Parathyroid adenoma (tissue), 2 donors: ENCODE measurements at regions not wholly inside any gene's neighbourhood (a gene's known extent, or its start where the extent isn't known, plus 50 kb on each side); places are given as distances from the start of the nearest gene placed in this dataset.

Experiments
- H2AFZ ChIP-seq: fragments of 300-600 bp; sonication (generic); one replicate; pipeline ENCODE4 v1.7.0; 2017; ENCODE audit warnings: antibody characterized with exemption, mild to moderate bottlenecking
- H3K27ac ChIP-seq: fragments of 300-600 bp; sonication (generic); one replicate; pipeline ENCODE4 v1.7.0; 2017
- H3K27me3 ChIP-seq: fragments of 300-600 bp; sonication (generic); one replicate; pipeline ENCODE4 v1.7.0; 2017; ENCODE audit warnings: low read length; ENCODE audit not compliant: control insufficient read depth, insufficient read depth
- H3K36me3 ChIP-seq: fragments of 300-600 bp; sonication (generic); one replicate; pipeline ENCODE4 v1.7.0; 2017; ENCODE audit warnings: low read length; ENCODE audit not compliant: control insufficient read depth, insufficient read depth
- H3K4me1 ChIP-seq: fragments of 300-600 bp; sonication (generic); one replicate; pipeline ENCODE4 v1.7.0; 2017; ENCODE audit warnings: control low read depth
- H3K4me2 ChIP-seq: fragments of 300-600 bp; sonication (generic); one replicate; pipeline ENCODE4 v1.7.0; 2017; ENCODE audit warnings: low read length
- H3K4me3 ChIP-seq: fragments of 300-600 bp; sonication (generic); one replicate; pipeline ENCODE4 v1.7.0; 2017; ENCODE audit warnings: low read depth, low read length
- H3K79me2 ChIP-seq: fragments of 300-600 bp; sonication (generic); one replicate; pipeline ENCODE4 v1.7.0; 2017; ENCODE audit warnings: control low read depth
- H3K9ac ChIP-seq: fragments of 300-600 bp; sonication (generic); one replicate; pipeline ENCODE4 v1.7.0; 2017; ENCODE audit warnings: mild to moderate bottlenecking
- H3K9me3 ChIP-seq: fragments of 300-600 bp; sonication (generic); one replicate; pipeline ENCODE4 v1.7.0; 2017; ENCODE audit warnings: low read length; ENCODE audit not compliant: control insufficient read depth
- TF ChIP-seq, protein P1 (sequence below): fragments of 300-600 bp; sonication (generic); IDR thresholded peaks from one replicate; pipeline ENCODE4 v1.7.0; 2017; ENCODE audit warnings: antibody characterized with exemption, mild to moderate bottlenecking
- donor health status: primary hyperparathyroidism.

DNA sequence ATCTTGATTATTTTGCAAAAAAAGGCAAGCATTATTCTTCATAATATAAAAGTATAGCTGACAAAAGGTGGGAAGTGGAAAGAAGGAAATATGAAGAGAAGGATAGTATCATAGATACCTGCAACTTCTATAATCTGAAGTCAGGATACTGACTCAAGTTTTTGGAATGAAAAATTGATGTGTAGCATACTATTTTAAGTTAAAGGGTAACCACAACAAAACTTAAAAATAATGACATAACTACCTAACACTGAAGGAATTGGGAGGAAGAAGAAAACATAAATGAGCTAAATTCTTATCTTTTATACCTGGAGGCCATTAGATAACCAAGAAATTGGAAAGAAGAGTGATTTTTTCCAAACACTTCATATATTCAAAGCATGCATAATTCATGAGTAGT is 51.8 kb upstream of the TLE1 start:
- Histone ChIP-seq H3K9ac (no peak overlapping the region), H3K36me3 (no peaks in the 10 kb centered on the region)
- TF ChIP-seq, protein P1, sequence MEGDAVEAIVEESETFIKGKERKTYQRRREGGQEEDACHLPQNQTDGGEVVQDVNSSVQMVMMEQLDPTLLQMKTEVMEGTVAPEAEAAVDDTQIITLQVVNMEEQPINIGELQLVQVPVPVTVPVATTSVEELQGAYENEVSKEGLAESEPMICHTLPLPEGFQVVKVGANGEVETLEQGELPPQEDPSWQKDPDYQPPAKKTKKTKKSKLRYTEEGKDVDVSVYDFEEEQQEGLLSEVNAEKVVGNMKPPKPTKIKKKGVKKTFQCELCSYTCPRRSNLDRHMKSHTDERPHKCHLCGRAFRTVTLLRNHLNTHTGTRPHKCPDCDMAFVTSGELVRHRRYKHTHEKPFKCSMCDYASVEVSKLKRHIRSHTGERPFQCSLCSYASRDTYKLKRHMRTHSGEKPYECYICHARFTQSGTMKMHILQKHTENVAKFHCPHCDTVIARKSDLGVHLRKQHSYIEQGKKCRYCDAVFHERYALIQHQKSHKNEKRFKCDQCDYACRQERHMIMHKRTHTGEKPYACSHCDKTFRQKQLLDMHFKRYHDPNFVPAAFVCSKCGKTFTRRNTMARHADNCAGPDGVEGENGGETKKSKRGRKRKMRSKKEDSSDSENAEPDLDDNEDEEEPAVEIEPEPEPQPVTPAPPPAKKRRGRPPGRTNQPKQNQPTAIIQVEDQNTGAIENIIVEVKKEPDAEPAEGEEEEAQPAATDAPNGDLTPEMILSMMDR, result no peak

DNA sequence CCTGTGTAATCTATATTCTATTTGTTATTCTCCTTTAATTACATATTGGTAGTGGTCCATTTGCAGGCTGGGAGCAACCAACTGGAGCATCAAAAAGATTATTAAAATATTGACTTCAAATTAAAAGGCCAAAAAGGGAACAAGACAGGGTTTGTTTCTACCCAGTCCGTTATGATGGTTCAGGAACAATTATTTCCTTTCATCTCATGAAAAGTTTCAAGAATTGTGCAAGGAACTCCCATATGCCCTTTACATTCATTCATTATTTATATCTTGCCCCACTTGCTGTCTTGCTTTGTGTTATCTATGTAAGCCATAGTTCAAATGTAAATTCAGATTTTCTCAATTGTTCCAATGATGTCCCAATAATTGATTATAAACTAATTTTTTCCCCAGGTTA is 58.7 kb upstream of the TLE1 start:
- Histone ChIP-seq H3K79me2 (no peaks in the 10 kb centered on the region), H3K9ac (no peak overlapping the region), H3K4me1 (no peaks in the 10 kb centered on the region), H3K9me3 (no peaks in the 10 kb centered on the region), H3K4me2 (no peak overlapping the region), H3K36me3 (no peaks in the 10 kb centered on the region), H3K27ac (no peak overlapping the region), H3K4me3 (no peak overlapping the region), H2AFZ (no peak overlapping the region), H3K27me3 (no peaks in the 10 kb centered on the region)
- TF ChIP-seq, protein P1, result no peak

More for the DNA sequence above, 51.8 kb upstream of the TLE1 start:
- no peaks in the 10 kb centered on the region for H3K9me3 ChIP-seq
- H3K4me1 ChIP-seq, result no peaks in the 10 kb centered on the region
- no peaks in the 10 kb centered on the region for H3K27me3 ChIP-seq
- H3K27ac ChIP-seq, result no peak overlapping the region
- no peak overlapping the region for H3K4me3 ChIP-seq
- H3K4me2 ChIP-seq, result no peak overlapping the region
- no peak overlapping the region for H2AFZ ChIP-seq
- H3K79me2 ChIP-seq, result no peaks in the 10 kb centered on the region

DNA sequence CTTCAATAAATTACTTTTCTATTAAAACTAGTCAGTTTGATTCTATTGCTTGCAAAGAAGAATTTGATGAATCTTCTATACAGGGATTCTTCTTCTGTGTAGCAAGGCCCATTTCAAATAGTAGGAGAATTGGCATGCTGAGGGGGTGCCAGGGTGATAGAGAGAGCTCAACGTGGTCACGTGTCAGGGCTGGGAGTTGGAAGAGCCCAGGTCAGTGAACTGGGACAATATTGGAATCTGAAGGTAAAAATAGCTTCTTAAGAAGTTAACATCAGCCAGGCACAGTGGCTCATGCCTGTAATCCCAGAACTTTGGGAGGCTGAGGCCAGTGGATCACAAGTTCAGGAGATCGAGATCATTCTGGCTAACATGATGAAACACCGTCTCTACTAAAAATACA is 64.1 kb upstream of the TLE1 start:
- Histone ChIP-seq H3K9ac (no peak overlapping the region), H3K4me1 (no peaks in the 10 kb centered on the region), H3K9me3 (no peaks in the 10 kb centered on the region), H3K79me2 (no peaks in the 10 kb centered on the region), H2AFZ (no peak overlapping the region), H3K4me3 (no peak overlapping the region), H3K27ac (no peak overlapping the region), H3K36me3 (no peaks in the 10 kb centered on the region), H3K4me2 (no peak overlapping the region), H3K27me3 (no peaks in the 10 kb centered on the region)
- TF ChIP-seq, protein P1, result no peak

DNA sequence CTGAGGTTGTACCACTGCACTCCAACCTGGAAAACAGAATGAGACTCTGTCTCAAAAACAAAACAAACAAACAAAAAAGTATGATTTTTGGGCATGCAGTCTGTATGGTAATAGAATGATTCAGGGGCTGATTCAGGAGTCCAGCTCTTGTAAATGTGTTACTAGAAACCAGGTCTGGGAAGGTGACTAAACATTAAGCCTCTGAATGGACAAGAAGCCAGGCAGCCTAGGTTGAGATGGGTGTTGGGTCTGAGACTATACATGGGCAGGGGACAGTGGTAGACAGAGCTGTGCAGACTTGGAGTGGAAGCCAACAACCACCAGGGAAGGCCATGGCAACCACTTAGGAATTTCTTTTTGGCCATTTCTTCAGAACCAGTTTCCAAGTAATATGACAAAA is 64.9 kb upstream of the TLE1 start:
- no peaks in the 10 kb centered on the region for H3K36me3 ChIP-seq
- H2AFZ ChIP-seq, result no peak overlapping the region
- no peaks in the 10 kb centered on the region for H3K79me2 ChIP-seq
- TF ChIP-seq, protein P1, result no peak
- H3K9me3 ChIP-seq, result no peaks in the 10 kb centered on the region
- H3K27ac ChIP-seq, result no peak overlapping the region
- H3K27me3 ChIP-seq, result no peaks in the 10 kb centered on the region
- H3K9ac ChIP-seq, result no peak overlapping the region
- H3K4me3 ChIP-seq, result no peak overlapping the region
- H3K4me2 ChIP-seq, result no peak overlapping the region
- no peaks in the 10 kb centered on the region for H3K4me1 ChIP-seq

DNA sequence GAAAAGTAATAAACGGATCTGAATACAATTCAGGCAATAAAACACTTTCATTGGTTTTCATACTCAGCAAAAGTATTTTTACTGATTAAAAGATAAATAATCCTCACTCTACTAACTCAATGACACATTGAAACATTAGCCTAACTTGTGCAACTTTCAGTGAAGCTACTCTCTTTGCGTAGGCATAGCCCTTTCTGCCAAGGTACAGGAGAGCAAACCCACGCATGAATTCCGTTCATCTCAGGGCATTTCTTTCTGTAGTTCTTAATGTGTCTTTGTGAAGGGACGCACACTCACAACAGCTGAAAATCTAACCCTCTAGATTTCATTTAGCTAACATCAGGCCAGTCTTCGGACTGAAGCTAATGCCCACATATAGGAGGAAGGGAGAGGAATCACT is 66.4 kb upstream of the TLE1 start:
- Histone ChIP-seq H3K4me3 (no peak overlapping the region), H2AFZ (no peak overlapping the region), H3K27ac (no peak overlapping the region), H3K36me3 (no peaks in the 10 kb centered on the region), H3K9me3 (no peaks in the 10 kb centered on the region), H3K9ac (no peak overlapping the region), H3K79me2 (no peaks in the 10 kb centered on the region), H3K4me1 (no peaks in the 10 kb centered on the region), H3K4me2 (no peak overlapping the region), H3K27me3 (no peaks in the 10 kb centered on the region)
- TF ChIP-seq, protein P1, result no peak
